GM13976 (cell line): ENCODE measurements at regions not wholly inside any gene's neighbourhood (a gene's known extent, or its start where the extent isn't known, plus 50 kb on each side); places are given as distances from the start of the nearest gene placed in this dataset.
"Not testable (repeated sequence)": the region's sequence is repeated elsewhere in the genome, so short reads cannot be mapped to it uniquely, and the experiment has no call there.

Source experiments
- DNase-seq: peaks from one replicate; pipeline ENCODE4 v3.0.0; 2012; ENCODE audit warnings: low spot score
- CTCF ChIP-seq: IDR thresholded peaks from 2 replicates; pipeline ENCODE4 v1.5.1; 2012; ENCODE audit warnings: borderline replicate concordance, mild to moderate bottlenecking; ENCODE audit not compliant: insufficient read depth; ENCODE audit errors: extremely low read depth, missing control alignments, control extremely low read depth
- in situ Hi-C: fragments of 300-500 bp; cut with MboI; formaldehyde crosslinking; loops from one replicate; pipeline ENCODE4 v1.12.0; 2022; ENCODE audit warnings: low sequenced_read_pairs, mixed read lengths, inconsistent platforms; ENCODE audit not compliant: unreplicated experiment

- in situ Hi-C loops, result no loop called here
- DNase-seq, result no peak
Observed at GRCh38 chr4:147247579-147247978, 233.3 kb upstream of the EDNRA start.

GRCh38 chr4:147250062-147250461, 230.8 kb upstream of the EDNRA start:
- no peak for DNase-seq
- in situ Hi-C loops, result no loop called here
- TF ChIP-seq CTCF, result no peak

More at GRCh38 chr4:147247579-147247978, 233.3 kb upstream of the EDNRA start:
- no peak for TF ChIP-seq CTCF

GRCh38 chr4:147255268-147255667, 225.6 kb upstream of the EDNRA start:
- DNase-seq, in situ Hi-C loops: not testable (repeated sequence)

- DNase-seq, in situ Hi-C loops: not testable (repeated sequence)
Observed at GRCh38 chr4:147259271-147259670, 221.6 kb upstream of the EDNRA start.

- no peak for DNase-seq
- TF ChIP-seq CTCF, result no peak
- in situ Hi-C loops, result no loop called here
Observed at GRCh38 chr4:147284256-147284835, 196.6 kb upstream of the EDNRA start.

- no peak for TF ChIP-seq CTCF
- in situ Hi-C loops, result no loop called here
- DNase-seq, result no peak
Observed at GRCh38 chr4:147284935-147285334, 196.0 kb upstream of the EDNRA start.

- DNase-seq, result no peak
- no peak for TF ChIP-seq CTCF
- in situ Hi-C loops, result no loop called here
Observed at GRCh38 chr4:147285751-147286150, 195.1 kb upstream of the EDNRA start.
